NCI-H2196 (cell line): ENCODE measurements at regions not wholly inside any gene's neighbourhood (a gene's known extent, or its start where the extent isn't known, plus 50 kb on each side); places are given as distances from the start of the nearest gene placed in this dataset.
"Not testable (repeated sequence)": the region's sequence is repeated elsewhere in the genome, so short reads cannot be mapped to it uniquely, and the experiment has no call there.

Experiments used
- DNase-seq: peaks from one replicate; lab custom pipeline; 2025; ENCODE audit not compliant: unreplicated experiment; lab: John Stamatoyannopoulos, UW

- DNase-seq: no peak
These were observed 175.8 kb upstream of the MMADHC start for GRCh38 chr2:149763358-149763757.

- no peak for DNase-seq
These were observed 174.0 kb upstream of the MMADHC start for GRCh38 chr2:149761611-149762010.

- DNase-seq: not testable (repeated sequence)
These were observed 171.8 kb upstream of the MMADHC start for GRCh38 chr2:149759382-149759781.

- DNase-seq: not testable (repeated sequence)
These were observed 167.1 kb upstream of the MMADHC start for GRCh38 chr2:149754722-149755121.

- DNase-seq: no peak
These were observed 159.9 kb upstream of the MMADHC start for GRCh38 chr2:149747456-149747855.

- no peak for DNase-seq
These were observed 158.0 kb upstream of the MMADHC start for GRCh38 chr2:149745396-149746230.

- DNase-seq: no peak
These were observed 157.3 kb upstream of the MMADHC start for GRCh38 chr2:149744865-149745264.

- DNase-seq: no peak
These were observed 156.4 kb upstream of the MMADHC start for GRCh38 chr2:149743842-149744448.

GRCh38 chr2:149741646-149742045, 154.1 kb upstream of the MMADHC start:
- DNase-seq: no peak

- DNase-seq: no peak
These were observed 152.9 kb upstream of the MMADHC start for GRCh38 chr2:149740490-149740889.

GRCh38 chr2:149739883-149740265, 152.3 kb upstream of the MMADHC start:
- DNase-seq: no peak

GRCh38 chr2:149739171-149739882, 151.8 kb upstream of the MMADHC start:
- no peak for DNase-seq

- no peak for DNase-seq
These were observed 151.2 kb upstream of the MMADHC start for GRCh38 chr2:149738767-149739166.

GRCh38 chr2:149737896-149738295, 150.3 kb upstream of the MMADHC start:
- DNase-seq: no peak

- DNase-seq: no peak
These were observed 147.8 kb upstream of the MMADHC start for GRCh38 chr2:149735237-149735958.

- no peak for DNase-seq
These were observed 146.5 kb upstream of the MMADHC start for GRCh38 chr2:149733936-149734685.

- no peak for DNase-seq
These were observed 145.2 kb upstream of the MMADHC start for GRCh38 chr2:149732730-149733290.

- DNase-seq: no peak
These were observed 144.6 kb upstream of the MMADHC start for GRCh38 chr2:149732001-149732685.

GRCh38 chr2:149731079-149731478, 143.5 kb upstream of the MMADHC start:
- no peak for DNase-seq

- no peak for DNase-seq
These were observed 142.0 kb upstream of the MMADHC start for GRCh38 chr2:149729586-149729985.
